ENCODE measurements at regions not wholly inside any gene's neighbourhood (a gene's known extent, or its start where the extent isn't known, plus 50 kb on each side); places are given as distances from the start of the nearest gene placed in this dataset.
A peak's percentile ranks its signal among the peaks of the same experiment; 100 is the strongest.

- whole genome bisulfite sequencing (ENCODE audit: extremely low coverage, insufficient read length, low lambda C conversion rate): no CpG with 5 or more reads among the region's 3 CpGs
- peak overlapping the region; percentile 44 for H3K27ac ChIP-seq (ENCODE audit: insufficient read length, low read depth, low read length)
- H3K23ac ChIP-seq (ENCODE audit: insufficient read length, low read depth, low read length): no peak overlapping the region
- H2AK5ac ChIP-seq (ENCODE audit: insufficient read length, low read length): no peak overlapping the region
- Mint-ChIP-seq H3K27ac (peak overlapping the region; percentile 86 to 95 (median 86); a peak in 5 of 7 replicates), H3K4me3 (no peak overlapping the region), H3K4me1 (peaks cover 50 to 52% of the 10 kb centered on the region in 2 experiments), H3K36me3 (ENCODE audit: insufficient read depth in 1 of 3, low read depth in 3 of 3) (no peaks in the 10 kb centered on the region), H3K9me3 (no peaks in the 10 kb centered on the region), H3K27me3 (ENCODE audit: low read depth) (no peaks in the 10 kb centered on the region; the same call in 1 of the 2 replicates)
- H4K91ac ChIP-seq (ENCODE audit: insufficient read length, low read depth, low read length): no peak overlapping the region
- H2BK120ac ChIP-seq (ENCODE audit: low read depth, low read length, poor library complexity, severe bottlenecking): no peak overlapping the region
- H3K27me3 ChIP-seq (ENCODE audit: insufficient read depth, low read length): no peaks in the 10 kb centered on the region
- no peak overlapping the region for H4K8ac ChIP-seq (replicated peaks; ENCODE audit: insufficient read length, low read depth, low read length)
- peak overlapping the region; percentile 22 for H3K4me2 ChIP-seq (ENCODE audit: insufficient read depth, insufficient read length, low read length)
- no peak overlapping the region for H3K14ac ChIP-seq (ENCODE audit: insufficient read depth, low read length)
- no peak overlapping the region for H3K4ac ChIP-seq (ENCODE audit: low read depth, low read length)
- no peaks in the 10 kb centered on the region for H4K20me1 ChIP-seq (ENCODE audit: control insufficient read depth, insufficient read depth, insufficient read length)
- H3K79me2 ChIP-seq (ENCODE audit: insufficient read depth, low read length): no peaks in the 10 kb centered on the region; the same call in 1 of the 2 replicates
- no peak overlapping the region for H2BK20ac ChIP-seq (ENCODE audit: low read depth, low read length, poor library complexity, severe bottlenecking)
- H3K18ac ChIP-seq (ENCODE audit: insufficient read length, low read depth, low read length): no peak overlapping the region
- no peaks in the 10 kb centered on the region for H3K79me1 ChIP-seq (ENCODE audit: insufficient read depth, low read depth, low read length, poor library complexity, severe bottlenecking)
- DNase-seq: no peak
- no peaks in the 10 kb centered on the region for H3K23me2 ChIP-seq (ENCODE audit: insufficient read length, low read depth, low read length, poor library complexity, severe bottlenecking)
- H2BK15ac ChIP-seq (ENCODE audit: low read depth, low read length): no peak overlapping the region
- peaks cover 11% of the 10 kb centered on the region; the same call in 1 of the 2 replicates for H3K4me1 ChIP-seq (ENCODE audit: insufficient read depth, low read length)
- no peak overlapping the region for H3K56ac ChIP-seq (ENCODE audit: insufficient read length, low read depth, low read length)
- no peak overlapping the region for H3T11ph ChIP-seq (ENCODE audit: low read length)
- TF ChIP-seq CTCF (conservative IDR thresholded peaks at IDR 0.05): no peak
- H4K5ac ChIP-seq (ENCODE audit: insufficient read length, low read depth, low read length): no peak overlapping the region
- no peaks in the 10 kb centered on the region for H3K9me3 ChIP-seq (ENCODE audit: control insufficient read depth, low read depth, low read length)
- no peak overlapping the region for H3K9ac ChIP-seq (ENCODE audit: extremely low read depth, insufficient read length, low read length)
- H2BK12ac ChIP-seq (ENCODE audit: insufficient read length, low read depth, low read length): no peak overlapping the region
- no peak overlapping the region for H2AFZ ChIP-seq (ENCODE audit: low read length)
- H2BK5ac ChIP-seq (ENCODE audit: insufficient read length, low read length): no peak overlapping the region
Measured at GRCh38 chr17:27958708-27959381, 65.7 kb upstream of the LYRM9 start.

All from H9 (cell line).